ENCODE measurements at regions not wholly inside any gene's neighbourhood (a gene's known extent, or its start where the extent isn't known, plus 50 kb on each side); places are given as distances from the start of the nearest gene placed in this dataset.

GRCh38 chr14:48333221-48333920 is 658.0 kb upstream of the MDGA2 start:
- Histone ChIP-seq H3K4me3 (no peak overlapping the region), H3F3A (ENCODE audit: low read depth) (no peaks in the 10 kb centered on the region), H2AFZ (replicated peaks) (no peak overlapping the region), H3K9ac (no peak overlapping the region), H3K36me3 (no peaks in the 10 kb centered on the region), H3K27me3 (no peaks in the 10 kb centered on the region), H3K27ac (no peak overlapping the region), H3K4me1 (no peaks in the 10 kb centered on the region), H3K9me3 (ENCODE audit: low read depth) (no peaks in the 10 kb centered on the region), H3K4me2 (no peak overlapping the region), H4K20me1 (ENCODE audit: low read depth) (no peaks in the 10 kb centered on the region), H3K79me2 (ENCODE audit: low read depth) (no peaks in the 10 kb centered on the region)
- no peak for DNase-seq (ENCODE audit: low spot score)
- no peak overlapping the region for H3K27ac Mint-ChIP-seq
- TF ChIP-seq CTCF (IDR thresholded peaks at IDR 0.05) (no peak), EZH2phosphoT487 (IDR thresholded peaks at IDR 0.05) (no peak), EZH2 (IDR thresholded peaks at IDR 0.05) (no peak)
- H3K36me3 Mint-ChIP-seq, result no peaks in the 10 kb centered on the region
- H3K4me3 Mint-ChIP-seq, result no peak overlapping the region
- H3K4me1 Mint-ChIP-seq, result no peaks in the 10 kb centered on the region
- no peaks in the 10 kb centered on the region for H3K27me3 Mint-ChIP-seq (ENCODE audit: insufficient read depth, low read depth)
- peaks cover 4% of the 10 kb centered on the region for H3K9me3 Mint-ChIP-seq

DNA sequence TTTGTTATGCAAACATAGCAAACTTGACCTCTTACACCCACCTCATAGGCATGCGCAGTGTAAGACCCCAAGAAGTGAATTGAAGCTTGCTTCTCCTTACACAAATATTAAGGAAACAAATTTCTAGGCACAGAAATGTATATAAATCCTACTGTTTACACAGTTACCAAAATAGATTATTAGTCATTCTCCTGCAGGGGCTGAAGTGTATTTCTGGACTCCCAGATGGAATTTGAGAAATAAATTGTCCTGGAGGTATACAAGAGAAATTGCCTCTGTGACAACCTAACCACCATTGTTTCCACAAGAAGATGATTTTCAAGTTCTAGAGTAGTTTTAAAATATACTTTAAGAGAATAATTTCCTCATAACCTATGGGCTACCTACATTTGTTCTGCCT is 656.0 kb upstream of the MDGA2 start:
- H3K27me3 ChIP-seq, result no peaks in the 10 kb centered on the region
- no peak overlapping the region for H2AFZ ChIP-seq (replicated peaks)
- Mint-ChIP-seq H3K27me3 (ENCODE audit: insufficient read depth, low read depth) (peaks cover 2% of the 10 kb centered on the region), H3K4me3 (no peak overlapping the region), H3K9me3 (no peaks in the 10 kb centered on the region), H3K36me3 (no peaks in the 10 kb centered on the region), H3K4me1 (no peaks in the 10 kb centered on the region), H3K27ac (no peak overlapping the region)
- H3K79me2 ChIP-seq (ENCODE audit: low read depth), result no peaks in the 10 kb centered on the region
- no peak overlapping the region for H3K4me2 ChIP-seq
- no peak overlapping the region for H3K27ac ChIP-seq
- TF ChIP-seq EZH2phosphoT487 (IDR thresholded peaks at IDR 0.05) (no peak), EZH2 (IDR thresholded peaks at IDR 0.05) (no peak), CTCF (IDR thresholded peaks at IDR 0.05) (no peak)
- H3F3A ChIP-seq (ENCODE audit: low read depth), result no peaks in the 10 kb centered on the region
- H3K4me1 ChIP-seq, result no peaks in the 10 kb centered on the region
- no peaks in the 10 kb centered on the region for H3K9me3 ChIP-seq (ENCODE audit: low read depth)
- H3K36me3 ChIP-seq, result no peaks in the 10 kb centered on the region
- H4K20me1 ChIP-seq (ENCODE audit: low read depth), result no peaks in the 10 kb centered on the region
- no peak overlapping the region for H3K4me3 ChIP-seq
- no peak for DNase-seq (ENCODE audit: low spot score)
- H3K9ac ChIP-seq, result no peak overlapping the region

DNA sequence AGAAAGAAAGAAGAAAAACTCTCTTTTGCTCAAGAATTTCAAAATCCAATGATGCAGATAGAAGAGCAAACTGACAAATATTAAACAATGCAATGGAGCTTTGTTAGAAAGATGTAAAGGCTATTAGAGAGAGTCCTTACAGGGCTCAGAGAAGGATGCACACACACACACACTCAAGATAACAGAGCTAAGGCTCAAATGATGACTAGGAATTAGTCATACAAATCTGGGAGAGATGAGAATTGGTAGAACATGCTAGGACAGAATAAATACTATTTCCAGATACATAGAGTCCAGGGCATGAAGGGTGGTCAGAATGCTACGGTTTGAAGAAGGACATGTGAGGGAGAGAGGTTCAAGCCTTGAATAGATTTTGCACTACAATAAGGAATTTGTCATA is 650.1 kb upstream of the MDGA2 start:
- H3K9ac ChIP-seq, result no peak overlapping the region
- no peak overlapping the region for H3K4me2 ChIP-seq
- Mint-ChIP-seq H3K27me3 (ENCODE audit: insufficient read depth, low read depth) (peaks cover 2% of the 10 kb centered on the region), H3K9me3 (no peaks in the 10 kb centered on the region), H3K36me3 (no peaks in the 10 kb centered on the region), H3K4me3 (no peak overlapping the region), H3K4me1 (no peaks in the 10 kb centered on the region), H3K27ac (no peak overlapping the region)
- H3K27ac ChIP-seq, result no peak overlapping the region
- peaks cover 33% of the 10 kb centered on the region for H3K27me3 ChIP-seq
- no peaks in the 10 kb centered on the region for H4K20me1 ChIP-seq (ENCODE audit: low read depth)
- no peaks in the 10 kb centered on the region for H3K36me3 ChIP-seq
- H3F3A ChIP-seq (ENCODE audit: low read depth), result no peaks in the 10 kb centered on the region
- no peaks in the 10 kb centered on the region for H3K9me3 ChIP-seq (ENCODE audit: low read depth)
- H2AFZ ChIP-seq (replicated peaks), result no peak overlapping the region
- no peak overlapping the region for H3K4me3 ChIP-seq
- TF ChIP-seq CTCF (IDR thresholded peaks at IDR 0.05) (no peak), EZH2phosphoT487 (IDR thresholded peaks at IDR 0.05) (no peak), EZH2 (IDR thresholded peaks at IDR 0.05) (no peak)
- DNase-seq (ENCODE audit: low spot score), result no peak
- H3K79me2 ChIP-seq (ENCODE audit: low read depth), result no peaks in the 10 kb centered on the region
- no peaks in the 10 kb centered on the region for H3K4me1 ChIP-seq

Data from neural progenitor cell (in vitro differentiated cells).